ENCODE measurements at regions not wholly inside any gene's neighbourhood (a gene's known extent, or its start where the extent isn't known, plus 50 kb on each side); places are given as distances from the start of the nearest gene placed in this dataset.

DNA sequence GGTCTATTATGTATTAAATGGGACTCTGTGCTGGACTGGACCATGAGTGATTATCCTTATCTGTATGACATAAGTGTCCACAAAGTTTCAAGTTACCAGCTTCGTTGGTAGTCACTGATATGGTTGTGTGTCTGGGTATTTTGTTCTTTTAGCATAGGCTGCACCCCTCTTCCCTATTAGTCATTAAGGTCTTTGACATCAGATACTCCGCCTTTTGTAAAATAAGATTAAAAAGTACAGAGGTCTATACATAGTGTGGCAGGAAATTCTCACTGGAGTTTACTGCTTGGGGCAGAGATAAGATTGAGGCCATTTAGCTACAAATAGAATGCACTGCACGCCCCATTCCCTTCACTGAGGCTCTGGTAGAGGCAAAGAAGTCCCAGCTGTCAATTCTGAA lies 99.4 kb downstream of the TMEM215 start:
- TF ChIP-seq, protein P1, sequence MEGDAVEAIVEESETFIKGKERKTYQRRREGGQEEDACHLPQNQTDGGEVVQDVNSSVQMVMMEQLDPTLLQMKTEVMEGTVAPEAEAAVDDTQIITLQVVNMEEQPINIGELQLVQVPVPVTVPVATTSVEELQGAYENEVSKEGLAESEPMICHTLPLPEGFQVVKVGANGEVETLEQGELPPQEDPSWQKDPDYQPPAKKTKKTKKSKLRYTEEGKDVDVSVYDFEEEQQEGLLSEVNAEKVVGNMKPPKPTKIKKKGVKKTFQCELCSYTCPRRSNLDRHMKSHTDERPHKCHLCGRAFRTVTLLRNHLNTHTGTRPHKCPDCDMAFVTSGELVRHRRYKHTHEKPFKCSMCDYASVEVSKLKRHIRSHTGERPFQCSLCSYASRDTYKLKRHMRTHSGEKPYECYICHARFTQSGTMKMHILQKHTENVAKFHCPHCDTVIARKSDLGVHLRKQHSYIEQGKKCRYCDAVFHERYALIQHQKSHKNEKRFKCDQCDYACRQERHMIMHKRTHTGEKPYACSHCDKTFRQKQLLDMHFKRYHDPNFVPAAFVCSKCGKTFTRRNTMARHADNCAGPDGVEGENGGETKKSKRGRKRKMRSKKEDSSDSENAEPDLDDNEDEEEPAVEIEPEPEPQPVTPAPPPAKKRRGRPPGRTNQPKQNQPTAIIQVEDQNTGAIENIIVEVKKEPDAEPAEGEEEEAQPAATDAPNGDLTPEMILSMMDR (IDR thresholded peaks at IDR 0.05) = no peak
- no peak for TF ChIP-seq EZH2 (IDR thresholded peaks at IDR 0.05; ENCODE audit: borderline replicate concordance, insufficient read depth, low read depth, low read length, poor library complexity, severe bottlenecking)
